ENCODE measurements at regions not wholly inside any gene's neighbourhood (a gene's known extent, or its start where the extent isn't known, plus 50 kb on each side); places are given as distances from the start of the nearest gene placed in this dataset.

DNA sequence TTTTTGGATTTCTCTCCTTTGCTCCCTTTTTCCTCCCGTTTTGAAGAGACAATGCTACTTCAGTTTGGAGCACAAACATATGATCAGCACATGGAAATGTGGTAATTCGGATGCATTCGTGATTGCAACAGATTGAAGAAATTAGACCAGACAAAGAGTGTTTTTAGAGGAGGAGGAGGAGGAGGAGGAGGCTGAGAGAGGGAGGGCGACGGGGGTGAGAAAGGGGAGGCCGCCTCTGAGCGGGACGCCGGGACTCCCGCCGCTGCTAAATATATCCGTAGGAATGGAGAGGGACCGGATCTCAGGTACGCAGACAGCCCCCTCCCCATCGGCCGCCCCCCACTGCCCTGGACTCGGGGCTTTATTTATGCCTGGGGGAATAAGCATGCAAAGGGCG lies 179.3 kb downstream of the SEC14L1 start:
- Histone ChIP-seq H4K20me1 (replicated peaks in 1 of 2; ENCODE audit: control insufficient read depth in 1 of 2, insufficient read depth in 2 of 2, low read length in 2 of 2) (no peaks in the 10 kb centered on the region), H3K27ac (ENCODE audit: low read depth, low read length) (no peak overlapping the region), H3K36me3 (ENCODE audit: control insufficient read depth in 2 of 4, insufficient read depth in 4 of 4, low read length in 3 of 4) (no peaks in the 10 kb centered on the region), H2BK5ac (ENCODE audit: low read depth, low read length) (no peak overlapping the region), H3K9me3 (ENCODE audit: insufficient read depth in 2 of 2, low read depth in 1 of 2, low read length in 1 of 2) (no peaks in the 10 kb centered on the region), H3K23me2 (ENCODE audit: low read depth, low read length) (no peaks in the 10 kb centered on the region), H2BK12ac (ENCODE audit: low read depth, low read length) (no peak overlapping the region), H4K8ac (ENCODE audit: extremely low read depth, insufficient read depth, low read length) (no peak overlapping the region), H4K91ac (replicated peaks; ENCODE audit: insufficient read length, low read length) (no peak overlapping the region), H3K18ac (ENCODE audit: extremely low read depth, low read length) (no peak overlapping the region), H3K4ac (replicated peaks; ENCODE audit: insufficient read length, low read depth, low read length) (no peak overlapping the region), H3K9ac (replicated peaks in 1 of 4; ENCODE audit: extremely low read depth in 1 of 4, low read depth in 3 of 4, low read length in 3 of 4) (no peak overlapping the region), H2AFZ (ENCODE audit: low read length) (no peak overlapping the region), H2AK5ac (ENCODE audit: low read depth, low read length) (no peak overlapping the region), H2BK120ac (replicated peaks; ENCODE audit: low read depth, low read length) (no peak overlapping the region), H3K4me1 (replicated peaks in 1 of 4; ENCODE audit: control insufficient read depth in 3 of 4, insufficient read depth in 4 of 4, low read length in 3 of 4) (peaks cover 0 to 37% (median 17%) of the 10 kb centered on the region in 4 experiments; a peak in 6 of 7 replicates), H3K14ac (ENCODE audit: insufficient read length) (no peak overlapping the region), H4K5ac (ENCODE audit: insufficient read length, low read depth, low read length) (no peak overlapping the region), H3K79me2 (ENCODE audit: control insufficient read depth in 1 of 2, insufficient read depth in 2 of 2, low read length in 2 of 2) (peaks cover 0 to 10% of the 10 kb centered on the region in 2 experiments; a peak in 1 of 4 replicates), H3K27me3 (replicated peaks in 1 of 4; ENCODE audit: control insufficient read depth in 3 of 4, extremely low read depth in 1 of 4, insufficient read depth in 3 of 4, low read length in 3 of 4) (no peaks in the 10 kb centered on the region), H2BK15ac (ENCODE audit: low read length) (no peak overlapping the region), H3K4me2 (ENCODE audit: insufficient read depth in 1 of 2, low read depth in 2 of 2, low read length in 2 of 2) (no peak overlapping the region), H3K23ac (ENCODE audit: insufficient read length) (no peak overlapping the region), H2BK20ac (ENCODE audit: low read length) (no peak overlapping the region), H3K79me1 (ENCODE audit: low read depth, low read length) (peaks cover 3% of the 10 kb centered on the region), H3K56ac (replicated peaks; ENCODE audit: insufficient read length, low read depth, low read length) (no peak overlapping the region), H3K4me3 (ENCODE audit: extremely low read depth in 1 of 4, insufficient read depth in 2 of 4, low read depth in 3 of 4, low read length in 4 of 4) (no peak overlapping the region)
- ChIA-PET POLR2A (ENCODE audit: partially characterized antibody) (no interaction called here), CTCF (ENCODE audit: partially characterized antibody) (no interaction called here)
- FAIRE-seq, result no peak
- no peak for DNase-seq (ENCODE audit: low read depth in 1 of 2, low spot score in 2 of 2)
- WGBS, 2 experiments (ENCODE audit: extremely low coverage in 1 of 2, insufficient coverage in 1 of 2, insufficient read length in 1 of 2, insufficient replicate concordance in 2 of 2, low coverage in 1 of 2, low lambda C conversion rate in 2 of 2, missing lambda C conversion rate in 1 of 2), result 92% methylated on average over 11 of the region's 18 CpGs; no CpG with 5 or more reads in 1 of the 2 experiments
- TF ChIP-seq, protein P1, sequence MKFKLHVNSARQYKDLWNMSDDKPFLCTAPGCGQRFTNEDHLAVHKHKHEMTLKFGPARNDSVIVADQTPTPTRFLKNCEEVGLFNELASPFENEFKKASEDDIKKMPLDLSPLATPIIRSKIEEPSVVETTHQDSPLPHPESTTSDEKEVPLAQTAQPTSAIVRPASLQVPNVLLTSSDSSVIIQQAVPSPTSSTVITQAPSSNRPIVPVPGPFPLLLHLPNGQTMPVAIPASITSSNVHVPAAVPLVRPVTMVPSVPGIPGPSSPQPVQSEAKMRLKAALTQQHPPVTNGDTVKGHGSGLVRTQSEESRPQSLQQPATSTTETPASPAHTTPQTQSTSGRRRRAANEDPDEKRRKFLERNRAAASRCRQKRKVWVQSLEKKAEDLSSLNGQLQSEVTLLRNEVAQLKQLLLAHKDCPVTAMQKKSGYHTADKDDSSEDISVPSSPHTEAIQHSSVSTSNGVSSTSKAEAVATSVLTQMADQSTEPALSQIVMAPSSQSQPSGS (IDR thresholded peaks at IDR 0.05; ENCODE audit: low read length), result no peak
- no peak for TF ChIP-seq TBP (IDR thresholded peaks at IDR 0.05; ENCODE audit: low read depth, low read length)
